WTC11 (cell line): ENCODE measurements at regions not wholly inside any gene's neighbourhood (a gene's known extent, or its start where the extent isn't known, plus 50 kb on each side); places are given as distances from the start of the nearest gene placed in this dataset.

Experiments used
- CREB1 ChIP-seq: sonication (generic); formaldehyde crosslinking; IDR thresholded peaks from 2 replicates; pipeline ENCODE4 v1.8.0; 2023; ENCODE audit warnings: mild to moderate bottlenecking, missing genetic modification reagents
- CTCF ChIP-seq: fragments of 200-600 bp; IDR thresholded peaks from 2 replicates; pipeline ENCODE4 v1.8.0; 2022; ENCODE audit warnings: antibody characterized with exemption
- ETV6 ChIP-seq: sonication (generic); formaldehyde crosslinking; IDR thresholded peaks from 2 replicates; pipeline ENCODE4 v1.8.1; 2022; ENCODE audit warnings: mild to moderate bottlenecking, missing genetic modification reagents
- FOXP1 ChIP-seq: sonication (generic); formaldehyde crosslinking; IDR thresholded peaks from 2 replicates; pipeline ENCODE4 v1.8.0; 2022; ENCODE audit warnings: missing genetic modification reagents, mild to moderate bottlenecking, moderate library complexity, borderline replicate concordance
- PRDM15 ChIP-seq: sonication (generic); formaldehyde crosslinking; IDR thresholded peaks from 2 replicates; pipeline ENCODE4 v1.8.0; 2022; ENCODE audit warnings: missing genetic modification reagents
- TEAD4 ChIP-seq: sonication (generic); formaldehyde crosslinking; IDR thresholded peaks from 2 replicates; pipeline ENCODE4 v1.8.0; 2022; ENCODE audit warnings: mild to moderate bottlenecking, missing genetic modification reagents
- ZNF232 ChIP-seq: sonication (generic); formaldehyde crosslinking; IDR thresholded peaks from 2 replicates; pipeline ENCODE4 v1.8.0; 2022; ENCODE audit warnings: mild to moderate bottlenecking, missing genetic modification reagents
- ZSCAN18 ChIP-seq: fragments of 250-450 bp; sonication (Bioruptor Pico); IDR thresholded peaks from 2 replicates; pipeline ENCODE4 v2.1.2; 2022; ENCODE audit warnings: mild to moderate bottlenecking, moderate library complexity
- TF ChIP-seq, protein P1 (sequence below): sonication (generic); formaldehyde crosslinking; IDR thresholded peaks from 2 replicates; pipeline ENCODE4 v1.8.0; 2023; ENCODE audit warnings: mild to moderate bottlenecking, missing genetic modification reagents
- TF ChIP-seq, protein P2 (sequence below): sonication (generic); formaldehyde crosslinking; IDR thresholded peaks from 2 replicates; pipeline ENCODE4 v1.8.0; 2022; ENCODE audit warnings: mild to moderate bottlenecking, missing genetic modification reagents
- TF ChIP-seq, protein P3 (sequence below): sonication (generic); formaldehyde crosslinking; IDR thresholded peaks from 2 replicates; pipeline ENCODE4 v1.8.0; 2022; ENCODE audit warnings: mild to moderate bottlenecking, missing genetic modification reagents

DNA sequence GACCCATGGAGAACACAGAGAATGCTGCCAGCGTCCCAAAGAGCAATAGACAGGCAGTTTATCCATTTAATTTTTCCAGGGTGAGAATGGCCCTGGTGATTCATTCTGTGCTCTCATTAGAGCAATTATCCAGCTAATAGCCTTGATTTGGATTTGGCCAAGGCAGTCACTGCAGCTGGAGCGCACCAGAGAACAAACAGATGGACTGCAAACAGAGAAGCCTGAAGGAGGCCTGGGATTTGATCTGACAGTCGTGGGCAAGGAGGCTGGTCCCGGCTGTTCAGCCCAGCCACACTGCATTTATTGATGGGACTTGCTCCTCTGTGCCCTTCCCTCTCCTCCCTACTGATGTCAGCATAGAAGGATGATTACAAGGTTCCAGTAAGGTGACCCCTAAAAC lies 353.9 kb upstream of the C1orf174 start:
- no peak for TF ChIP-seq FOXP1
- no peak for TF ChIP-seq PRDM15 (CRISPR knock-in tag)
- TF ChIP-seq CTCF, result no peak
- TF ChIP-seq, protein P1, sequence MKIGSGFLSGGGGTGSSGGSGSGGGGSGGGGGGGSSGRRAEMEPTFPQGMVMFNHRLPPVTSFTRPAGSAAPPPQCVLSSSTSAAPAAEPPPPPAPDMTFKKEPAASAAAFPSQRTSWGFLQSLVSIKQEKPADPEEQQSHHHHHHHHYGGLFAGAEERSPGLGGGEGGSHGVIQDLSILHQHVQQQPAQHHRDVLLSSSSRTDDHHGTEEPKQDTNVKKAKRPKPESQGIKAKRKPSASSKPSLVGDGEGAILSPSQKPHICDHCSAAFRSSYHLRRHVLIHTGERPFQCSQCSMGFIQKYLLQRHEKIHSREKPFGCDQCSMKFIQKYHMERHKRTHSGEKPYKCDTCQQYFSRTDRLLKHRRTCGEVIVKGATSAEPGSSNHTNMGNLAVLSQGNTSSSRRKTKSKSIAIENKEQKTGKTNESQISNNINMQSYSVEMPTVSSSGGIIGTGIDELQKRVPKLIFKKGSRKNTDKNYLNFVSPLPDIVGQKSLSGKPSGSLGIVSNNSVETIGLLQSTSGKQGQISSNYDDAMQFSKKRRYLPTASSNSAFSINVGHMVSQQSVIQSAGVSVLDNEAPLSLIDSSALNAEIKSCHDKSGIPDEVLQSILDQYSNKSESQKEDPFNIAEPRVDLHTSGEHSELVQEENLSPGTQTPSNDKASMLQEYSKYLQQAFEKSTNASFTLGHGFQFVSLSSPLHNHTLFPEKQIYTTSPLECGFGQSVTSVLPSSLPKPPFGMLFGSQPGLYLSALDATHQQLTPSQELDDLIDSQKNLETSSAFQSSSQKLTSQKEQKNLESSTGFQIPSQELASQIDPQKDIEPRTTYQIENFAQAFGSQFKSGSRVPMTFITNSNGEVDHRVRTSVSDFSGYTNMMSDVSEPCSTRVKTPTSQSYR (CRISPR knock-in tag), result no peak
- TF ChIP-seq ZSCAN18 (CRISPR knock-in tag), result no peak
- TF ChIP-seq, protein P2, sequence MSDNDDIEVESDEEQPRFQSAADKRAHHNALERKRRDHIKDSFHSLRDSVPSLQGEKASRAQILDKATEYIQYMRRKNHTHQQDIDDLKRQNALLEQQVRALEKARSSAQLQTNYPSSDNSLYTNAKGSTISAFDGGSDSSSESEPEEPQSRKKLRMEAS (CRISPR knock-in tag), result no peak
- no peak for TF ChIP-seq ZNF232
- no peak for TF ChIP-seq CREB1
- TF ChIP-seq ETV6 (CRISPR knock-in tag), result no peak
- no peak for TF ChIP-seq TEAD4 (CRISPR knock-in tag)
- TF ChIP-seq, protein P3, sequence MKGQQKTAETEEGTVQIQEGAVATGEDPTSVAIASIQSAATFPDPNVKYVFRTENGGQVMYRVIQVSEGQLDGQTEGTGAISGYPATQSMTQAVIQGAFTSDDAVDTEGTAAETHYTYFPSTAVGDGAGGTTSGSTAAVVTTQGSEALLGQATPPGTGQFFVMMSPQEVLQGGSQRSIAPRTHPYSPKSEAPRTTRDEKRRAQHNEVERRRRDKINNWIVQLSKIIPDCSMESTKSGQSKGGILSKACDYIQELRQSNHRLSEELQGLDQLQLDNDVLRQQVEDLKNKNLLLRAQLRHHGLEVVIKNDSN (CRISPR knock-in tag), result no peak
